Right renal cortex interstitium (tissue), 3 donors: ENCODE measurements at regions not wholly inside any gene's neighbourhood (a gene's known extent, or its start where the extent isn't known, plus 50 kb on each side); places are given as distances from the start of the nearest gene placed in this dataset.

Experiments used
- DNase-seq, 3 donors: peaks; one replicate each; pipeline ENCODE4 v3.0.0-alpha.2; 2013; ENCODE audit warnings: low read depth in 3 of 3, low spot score in 2 of 3

DNA sequence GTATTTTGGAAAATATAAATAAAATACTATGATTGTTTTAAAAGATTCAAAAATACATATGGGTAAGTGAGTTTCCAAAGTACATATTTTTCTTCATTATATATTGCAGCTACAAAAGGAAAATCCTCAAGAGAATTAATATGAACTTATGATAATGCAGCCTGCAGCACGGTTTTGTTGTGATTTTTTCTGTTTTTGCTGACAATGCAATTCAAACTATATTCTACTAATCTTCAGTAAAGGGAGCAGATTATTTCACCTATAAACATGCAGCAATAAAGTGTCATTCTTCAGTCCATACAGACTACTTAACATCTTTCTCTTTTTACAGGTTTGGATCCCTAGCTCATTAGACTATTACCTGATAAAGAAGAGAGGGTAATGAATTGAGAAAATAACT is 582.1 kb upstream of the MGAT4C start:
- DNase-seq, result no peak

GRCh38 chr12:86837246-86837645 is 581.1 kb upstream of the MGAT4C start:
- no peak for DNase-seq

DNA sequence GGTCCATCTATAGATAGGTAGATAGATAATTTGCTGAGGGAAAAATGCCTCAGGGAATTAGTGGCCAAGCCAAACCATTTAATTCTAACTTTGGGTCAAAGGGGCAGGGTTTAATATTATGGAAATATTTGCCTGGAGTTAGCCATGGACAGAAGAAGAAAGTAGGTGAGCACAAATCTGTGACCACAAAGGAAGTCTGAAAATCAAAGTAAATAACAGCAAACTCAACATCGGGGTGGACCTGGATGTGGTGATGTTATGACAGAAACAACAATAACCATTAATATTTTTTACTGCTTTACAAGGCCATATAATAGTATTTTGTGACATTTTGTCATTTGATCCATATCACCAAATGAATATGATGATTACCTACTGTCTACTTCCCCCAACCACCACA is 578.0 kb upstream of the MGAT4C start:
- DNase-seq, result no peak

- DNase-seq, result no peak
Observed at GRCh38 chr12:86827409-86827808, 571.2 kb upstream of the MGAT4C start.

- no peak for DNase-seq
Observed at GRCh38 chr12:86826051-86826450, 569.9 kb upstream of the MGAT4C start.

GRCh38 chr12:86801439-86801838 is 545.2 kb upstream of the MGAT4C start:
- DNase-seq, result no peak

- DNase-seq, result no peak
Observed at GRCh38 chr12:86799616-86800015, 543.4 kb upstream of the MGAT4C start.

GRCh38 chr12:86796550-86796949 is 540.4 kb upstream of the MGAT4C start:
- DNase-seq, result no peak

- DNase-seq, result no peak
Observed at GRCh38 chr12:86788661-86789060, 532.5 kb upstream of the MGAT4C start.

DNA sequence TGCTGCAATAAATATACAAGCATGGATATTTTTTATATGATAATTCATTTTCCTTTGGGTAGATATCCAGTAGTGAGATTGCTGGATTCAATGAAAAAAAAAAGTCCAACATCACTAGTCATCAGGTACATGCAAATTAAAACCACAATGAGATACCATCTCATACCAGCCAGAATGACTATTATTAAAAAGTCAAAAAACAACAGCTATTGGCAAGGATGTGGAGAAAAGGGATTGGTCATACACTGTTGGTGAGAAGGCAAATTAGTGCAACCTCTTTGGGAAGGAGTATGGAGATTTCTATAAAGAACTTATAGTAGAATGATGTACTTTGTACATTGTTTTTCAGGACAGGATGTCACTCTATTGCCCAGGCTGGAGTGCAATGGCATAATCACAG is 531.2 kb upstream of the MGAT4C start:
- DNase-seq, result no peak

DNA sequence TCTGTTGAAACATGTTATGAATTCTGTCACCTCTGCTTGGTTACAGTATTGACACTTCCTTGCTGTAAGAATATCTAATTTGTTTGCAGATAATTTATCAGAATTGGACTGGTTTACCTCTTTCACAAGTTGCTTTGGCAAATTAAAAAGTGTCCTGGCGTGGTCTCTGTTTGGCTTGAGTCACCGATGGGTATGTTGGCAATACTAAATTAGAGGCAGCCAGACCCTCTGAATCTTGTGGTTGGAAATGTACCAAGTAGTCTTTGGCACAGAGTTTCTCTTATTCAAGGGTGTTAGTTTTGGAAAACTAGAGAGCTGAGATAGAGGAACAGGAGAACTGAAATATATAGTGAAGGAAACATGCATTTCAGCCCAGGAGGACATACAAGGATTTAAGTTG is 521.1 kb upstream of the MGAT4C start:
- DNase-seq, result no peak

GRCh38 chr12:86774841-86775388 is 518.7 kb upstream of the MGAT4C start:
- DNase-seq, result no peak

DNA sequence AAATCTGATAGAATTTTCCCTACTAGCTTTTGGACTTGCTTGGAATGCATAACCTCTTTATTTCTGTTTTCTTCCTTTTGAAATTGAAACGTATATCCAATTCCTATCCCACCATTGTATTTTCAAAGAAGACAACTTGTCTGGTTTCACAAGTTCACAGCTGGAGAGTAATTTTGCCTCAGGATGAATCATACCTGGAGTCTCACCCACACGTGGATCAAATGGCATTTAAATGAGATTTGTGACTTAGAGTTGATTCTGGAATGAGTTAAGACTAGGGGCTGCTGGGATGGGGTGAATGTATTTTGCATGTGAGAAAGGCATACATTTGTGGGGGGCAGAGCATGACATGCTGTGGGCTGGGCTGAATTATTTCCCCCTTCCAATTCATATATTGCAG is 516.5 kb upstream of the MGAT4C start:
- no peak for DNase-seq

- DNase-seq, result no peak
Observed at GRCh38 chr12:86770871-86771270, 514.7 kb upstream of the MGAT4C start.

- no peak for DNase-seq
Observed at GRCh38 chr12:86748894-86749293, 492.7 kb upstream of the MGAT4C start.

GRCh38 chr12:86744547-86745212 is 488.5 kb upstream of the MGAT4C start:
- no peak for DNase-seq

DNA sequence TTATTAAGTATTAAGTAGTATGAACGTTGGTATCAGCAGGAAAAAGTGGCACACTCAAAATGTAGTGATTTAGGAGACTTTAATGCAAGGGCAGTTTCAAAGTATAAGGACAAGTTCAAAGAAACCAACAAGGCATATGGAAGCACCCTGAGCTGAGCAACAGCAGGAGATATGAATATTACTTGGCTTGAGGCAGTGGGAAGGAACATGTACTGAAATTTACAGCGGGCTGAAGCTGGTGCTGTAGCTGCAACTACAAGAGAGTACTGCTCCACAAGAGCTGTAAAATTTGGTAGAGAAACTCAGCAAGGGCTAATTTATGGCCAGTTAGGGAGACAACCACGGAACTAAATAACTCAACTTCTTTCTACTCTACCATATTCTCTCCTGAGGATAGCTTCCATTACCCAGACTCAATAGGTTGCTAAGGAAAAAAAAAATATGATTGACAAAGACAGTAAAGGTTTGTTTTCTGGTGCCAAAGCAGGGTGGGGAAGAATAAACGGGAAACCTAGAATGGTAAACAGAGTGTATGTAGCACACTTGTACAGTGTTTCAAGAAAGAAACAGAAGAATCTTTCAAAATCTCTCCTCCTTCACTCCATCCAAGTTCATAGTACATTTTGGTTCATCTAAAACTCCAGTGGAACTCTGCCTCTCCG is 487.8 kb upstream of the MGAT4C start:
- DNase-seq, result no peak

DNA sequence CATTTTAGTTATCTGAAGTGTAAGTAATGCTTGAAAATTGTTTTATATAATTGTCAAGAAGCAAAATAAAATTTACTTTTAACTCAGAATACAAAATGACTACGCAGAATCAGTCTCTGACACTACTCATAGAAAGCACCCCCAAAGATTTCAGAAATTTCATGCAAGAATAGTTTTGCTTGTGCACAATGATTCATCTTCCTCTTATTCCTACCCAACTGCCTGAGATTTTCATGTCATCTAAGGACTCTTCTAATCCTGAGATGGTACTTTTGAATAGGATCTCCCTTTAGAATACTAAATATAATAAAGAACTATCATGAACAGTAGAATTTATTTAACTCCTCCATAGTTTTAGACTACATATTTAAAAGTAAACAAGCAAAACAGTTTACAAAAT is 485.3 kb upstream of the MGAT4C start:
- no peak for DNase-seq

- DNase-seq, result no peak
Observed at GRCh38 chr12:86735851-86736250, 479.7 kb upstream of the MGAT4C start.

- no peak for DNase-seq
Observed at GRCh38 chr12:86735072-86735471, 478.9 kb upstream of the MGAT4C start.

DNA sequence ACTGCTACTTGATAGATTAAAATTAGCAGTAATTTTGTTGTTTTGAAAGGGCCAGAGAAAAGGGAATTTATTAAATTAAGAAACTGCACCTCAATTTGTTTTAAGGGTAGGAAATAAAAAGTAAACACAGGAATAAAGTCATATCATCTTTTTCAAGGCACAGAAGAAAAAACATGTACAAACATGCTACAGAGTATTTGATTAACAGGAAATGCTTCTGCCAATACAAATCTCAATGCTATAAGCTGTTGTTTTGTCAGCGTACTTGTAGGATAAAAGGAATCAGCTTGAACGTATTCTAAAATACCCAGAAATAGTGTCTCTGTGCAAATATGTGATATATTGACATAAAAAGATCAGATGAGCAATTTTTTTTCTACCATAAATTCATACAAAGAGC is 474.0 kb upstream of the MGAT4C start:
- DNase-seq, result no peak

DNA sequence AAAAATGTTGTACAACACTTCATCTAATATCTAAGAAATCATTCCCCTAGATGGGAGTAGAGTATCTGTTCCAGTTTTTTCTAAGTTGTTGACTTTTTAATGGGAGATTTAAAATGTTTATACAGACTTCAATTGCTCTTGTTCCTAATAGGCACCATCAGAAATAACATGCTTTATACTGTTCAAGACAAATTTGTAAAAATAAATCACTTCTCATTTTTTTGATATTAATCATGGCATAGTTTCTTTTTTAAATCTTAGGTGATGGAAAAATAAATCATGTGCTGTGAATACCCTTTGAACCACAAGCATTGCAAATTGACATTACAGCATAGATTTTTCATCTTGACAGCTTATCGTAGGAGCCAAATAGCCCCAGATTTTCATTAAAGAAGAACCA is 473.5 kb upstream of the MGAT4C start:
- DNase-seq, result no peak
